22Rv1 (cell line): ENCODE measurements at regions not wholly inside any gene's neighbourhood (a gene's known extent, or its start where the extent isn't known, plus 50 kb on each side); places are given as distances from the start of the nearest gene placed in this dataset.

Experiments used
- ZFX ChIP-seq: fragments of 450-650 bp; IDR thresholded peaks from 2 replicates; pipeline ENCODE4 v1.6.1; 2017; ENCODE audit warnings: antibody characterized with exemption, borderline replicate concordance
- TF ChIP-seq, protein P1 (sequence below): fragments of 450-650 bp; IDR thresholded peaks from 2 replicates; pipeline ENCODE4 v1.5.1; 2017; ENCODE audit warnings: mild to moderate bottlenecking

DNA sequence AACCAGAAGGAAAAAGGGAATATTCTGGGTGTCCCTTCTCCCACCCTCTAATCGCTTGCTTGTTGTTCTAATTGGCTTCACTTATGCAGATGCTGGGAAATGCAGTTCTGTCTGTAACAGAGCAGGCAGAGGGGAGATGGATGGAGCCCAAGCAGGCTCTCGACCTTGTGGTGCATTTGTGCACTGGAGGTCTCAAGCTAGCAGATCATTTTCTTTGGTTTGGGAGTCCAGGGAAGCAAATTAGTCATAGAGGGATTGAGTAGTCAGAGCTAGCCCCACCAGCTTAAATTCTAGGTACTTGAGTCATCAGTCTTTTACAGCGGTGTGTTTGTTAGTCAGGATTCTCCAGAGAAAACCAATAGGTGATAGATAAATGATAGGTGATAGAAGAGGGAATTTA lies 234.7 kb upstream of the ECI2 start:
- TF ChIP-seq, protein P1, sequence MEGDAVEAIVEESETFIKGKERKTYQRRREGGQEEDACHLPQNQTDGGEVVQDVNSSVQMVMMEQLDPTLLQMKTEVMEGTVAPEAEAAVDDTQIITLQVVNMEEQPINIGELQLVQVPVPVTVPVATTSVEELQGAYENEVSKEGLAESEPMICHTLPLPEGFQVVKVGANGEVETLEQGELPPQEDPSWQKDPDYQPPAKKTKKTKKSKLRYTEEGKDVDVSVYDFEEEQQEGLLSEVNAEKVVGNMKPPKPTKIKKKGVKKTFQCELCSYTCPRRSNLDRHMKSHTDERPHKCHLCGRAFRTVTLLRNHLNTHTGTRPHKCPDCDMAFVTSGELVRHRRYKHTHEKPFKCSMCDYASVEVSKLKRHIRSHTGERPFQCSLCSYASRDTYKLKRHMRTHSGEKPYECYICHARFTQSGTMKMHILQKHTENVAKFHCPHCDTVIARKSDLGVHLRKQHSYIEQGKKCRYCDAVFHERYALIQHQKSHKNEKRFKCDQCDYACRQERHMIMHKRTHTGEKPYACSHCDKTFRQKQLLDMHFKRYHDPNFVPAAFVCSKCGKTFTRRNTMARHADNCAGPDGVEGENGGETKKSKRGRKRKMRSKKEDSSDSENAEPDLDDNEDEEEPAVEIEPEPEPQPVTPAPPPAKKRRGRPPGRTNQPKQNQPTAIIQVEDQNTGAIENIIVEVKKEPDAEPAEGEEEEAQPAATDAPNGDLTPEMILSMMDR = no peak
- no peak for TF ChIP-seq ZFX
